NCI-H524 treated with DMSO at 0.1 percent for 48 hours (cell line): ENCODE measurements at regions not wholly inside any gene's neighbourhood (a gene's known extent, or its start where the extent isn't known, plus 50 kb on each side); places are given as distances from the start of the nearest gene placed in this dataset.

ENCODE experiments used
- DNase-seq: peaks from one replicate; lab custom pipeline; 2025; lab: John Stamatoyannopoulos, UW

DNA sequence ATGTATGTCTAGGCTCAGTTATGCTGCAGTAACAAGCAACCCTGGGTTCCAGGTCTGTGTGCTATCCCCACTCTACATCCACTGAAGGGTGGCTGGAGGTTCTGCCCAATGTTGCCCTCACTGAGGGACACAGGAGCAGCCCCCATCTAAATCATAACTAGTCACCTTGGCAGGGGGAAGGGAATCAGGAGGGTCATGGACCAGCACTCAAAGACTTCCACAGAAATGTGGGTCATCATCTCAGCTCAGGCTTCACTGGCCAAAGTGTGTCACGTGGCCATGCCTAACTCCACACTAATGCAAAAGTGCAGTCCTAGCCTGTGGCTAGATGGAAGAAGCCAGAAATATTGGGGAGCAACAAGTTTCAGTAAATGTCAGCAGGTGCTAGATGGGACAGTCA is 137.3 kb upstream of the ZNF507 start:
- no peak for DNase-seq

DNA sequence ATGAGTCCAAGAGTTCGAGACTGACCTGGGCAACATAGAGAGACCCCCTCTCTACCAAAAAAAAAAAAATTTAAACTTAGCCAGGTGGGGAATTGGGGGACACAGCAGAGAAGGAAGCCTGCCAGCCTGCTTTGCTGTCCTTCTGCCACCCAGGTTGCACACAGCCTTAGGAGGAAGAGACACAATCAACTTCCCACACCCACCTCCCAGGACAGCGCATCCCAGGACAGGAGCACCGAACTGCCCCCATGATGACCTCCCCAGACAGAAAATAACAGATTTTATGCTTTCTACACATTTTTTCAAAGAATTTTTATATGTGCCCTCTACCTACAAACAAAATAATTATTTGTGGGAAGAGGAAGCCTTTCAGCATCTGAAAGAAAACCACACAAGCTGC is 126.0 kb upstream of the ZNF507 start:
- no peak for DNase-seq

- no peak for DNase-seq
Observed at GRCh38 chr19:32219881-32220472, 125.4 kb upstream of the ZNF507 start.

DNA sequence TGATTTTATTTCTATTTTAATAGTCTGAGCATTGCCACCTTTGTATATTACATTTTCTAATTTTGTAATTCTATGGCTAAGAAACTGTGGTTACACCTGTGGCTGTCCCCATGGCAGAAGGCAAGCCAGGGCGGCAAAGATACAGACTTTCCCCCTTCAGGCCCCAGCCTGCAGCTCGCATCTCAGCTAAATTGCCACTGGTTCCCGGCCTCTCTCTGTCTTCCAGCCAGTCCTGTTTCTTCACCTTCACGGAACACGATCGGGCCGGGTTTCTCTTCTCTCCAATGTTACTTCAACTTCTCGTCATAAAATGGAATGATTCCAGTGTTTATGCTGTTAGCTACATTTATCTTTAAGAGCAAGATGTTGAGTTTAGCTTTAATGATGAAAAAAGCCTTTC is 124.5 kb upstream of the ZNF507 start:
- no peak for DNase-seq

DNA sequence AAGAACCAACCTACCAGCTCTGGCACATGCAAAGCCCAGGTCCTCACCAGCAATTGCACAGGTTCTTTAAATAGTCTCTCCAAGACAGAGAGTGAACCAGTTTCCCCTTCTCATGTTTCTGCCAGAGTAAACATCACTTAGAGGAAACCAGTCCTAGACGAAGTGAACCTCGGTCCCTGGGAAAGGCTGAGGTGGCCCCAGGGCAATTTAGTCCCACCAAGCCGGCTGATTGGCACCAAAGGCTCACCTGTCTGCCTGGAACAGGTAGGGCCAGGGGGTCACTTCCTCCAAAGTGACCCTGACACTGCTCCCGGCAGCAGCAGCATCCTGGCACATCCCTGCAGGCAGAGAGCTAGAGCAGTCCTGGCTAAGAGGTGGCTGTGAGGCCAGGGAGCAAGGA is 122.9 kb upstream of the ZNF507 start:
- DNase-seq = no peak

- DNase-seq = no peak
Observed at GRCh38 chr19:32223106-32223505, 122.3 kb upstream of the ZNF507 start.

GRCh38 chr19:32223595-32224370 is 121.6 kb upstream of the ZNF507 start:
- no peak for DNase-seq

GRCh38 chr19:32224371-32225244 is 120.8 kb upstream of the ZNF507 start:
- DNase-seq = no peak

GRCh38 chr19:32227561-32228165 is 117.7 kb upstream of the ZNF507 start:
- DNase-seq = no peak

DNA sequence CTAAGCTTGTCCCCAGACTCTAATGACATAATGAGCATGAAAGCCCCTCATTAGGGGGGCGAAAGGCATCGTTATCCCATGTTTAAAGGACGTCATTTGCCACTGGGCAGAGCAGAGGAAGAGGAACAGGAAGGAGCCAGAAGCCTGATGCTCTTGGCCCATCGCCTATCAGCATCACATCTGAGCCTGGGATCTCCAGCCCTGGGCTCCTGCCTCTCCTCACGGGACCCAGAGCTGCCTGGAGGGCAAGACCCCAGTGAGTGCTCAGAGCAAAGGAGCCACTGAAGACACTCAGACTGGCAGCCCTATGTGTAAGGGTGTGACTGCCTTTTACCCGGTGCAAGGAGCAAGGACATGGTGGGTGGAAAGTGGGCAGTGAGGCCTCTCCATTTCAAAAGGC is 115.0 kb upstream of the ZNF507 start:
- DNase-seq = no peak

DNA sequence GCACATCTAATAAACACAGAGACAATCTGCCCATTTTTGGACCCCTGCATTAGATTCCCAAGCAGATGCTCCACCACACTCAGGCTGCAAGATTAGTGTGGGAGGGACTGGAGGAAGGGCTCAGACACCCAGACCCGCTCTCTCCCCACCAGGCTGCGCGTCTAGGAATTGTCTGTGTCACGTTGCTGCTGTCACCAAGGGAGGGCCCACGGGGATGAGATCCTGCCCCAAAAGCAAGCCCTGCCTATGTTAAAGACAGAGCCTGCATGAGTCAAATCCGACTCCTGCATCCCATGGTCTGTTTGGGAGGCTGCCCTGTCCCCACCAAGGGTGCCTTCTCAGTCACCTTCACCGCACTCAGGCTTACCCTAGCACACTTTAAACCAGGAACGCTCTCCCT is 114.4 kb upstream of the ZNF507 start:
- DNase-seq = no peak

DNA sequence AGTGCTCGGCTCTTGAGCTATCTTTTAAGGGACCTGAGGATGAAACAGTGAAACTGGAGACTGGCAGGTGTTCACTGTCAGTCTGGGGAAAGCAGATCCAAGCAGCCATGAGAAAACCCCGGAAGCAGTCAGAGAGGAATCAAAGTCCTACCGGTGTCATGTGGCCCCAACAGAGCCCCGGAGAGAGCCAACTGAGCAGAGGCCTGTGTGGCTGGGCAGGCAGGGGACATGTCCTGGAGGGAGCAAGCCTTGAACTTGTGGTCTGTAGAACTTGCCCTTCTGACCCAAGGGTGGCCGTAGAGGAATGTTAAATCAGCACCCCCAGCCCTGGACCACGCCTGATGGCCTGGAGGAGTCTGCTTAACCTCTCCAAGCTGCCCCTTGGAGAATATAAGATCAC is 113.7 kb upstream of the ZNF507 start:
- no peak for DNase-seq

- no peak for DNase-seq
Observed at GRCh38 chr19:32232449-32232848, 113.0 kb upstream of the ZNF507 start.

DNA sequence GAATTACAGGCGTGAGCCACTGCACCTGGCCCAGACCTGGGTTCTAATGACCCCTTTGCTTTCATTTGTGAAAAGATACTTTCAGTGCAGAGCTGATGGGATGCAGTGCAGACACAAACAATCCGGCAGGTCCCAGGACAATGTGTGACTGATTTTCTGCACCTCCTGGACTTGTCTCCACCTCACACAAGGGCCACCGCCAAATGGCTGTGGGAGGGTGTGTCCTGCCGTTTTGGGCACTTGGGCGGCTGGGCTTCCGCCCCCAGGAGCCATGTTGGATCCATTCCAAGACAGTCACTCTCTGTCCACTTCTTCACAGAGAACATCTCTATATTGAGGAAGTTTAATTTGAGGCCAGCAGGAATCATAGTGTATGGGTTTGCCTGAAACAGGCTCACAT is 112.3 kb upstream of the ZNF507 start:
- no peak for DNase-seq

DNA sequence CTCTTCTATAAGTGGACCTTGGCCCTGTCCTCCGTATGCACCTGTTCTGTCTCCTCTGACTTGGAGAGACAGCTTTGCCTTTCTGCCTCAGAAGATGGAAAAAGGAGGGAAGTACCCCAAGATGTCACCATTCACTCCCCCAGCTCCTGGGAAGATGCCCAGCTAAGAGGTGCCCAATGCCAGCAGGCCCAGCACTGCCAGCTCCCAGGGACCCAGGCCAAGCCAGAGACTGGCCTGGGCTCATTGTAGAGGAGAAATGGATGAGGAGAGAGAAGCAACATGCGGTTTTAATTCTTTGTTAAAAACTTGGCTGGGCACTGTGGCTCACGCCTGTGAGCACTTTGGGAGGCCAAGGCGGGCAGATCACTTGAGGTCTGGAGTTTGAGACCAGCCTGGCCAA is 111.5 kb upstream of the ZNF507 start:
- DNase-seq = no peak

GRCh38 chr19:32234663-32235217 is 110.7 kb upstream of the ZNF507 start:
- DNase-seq = no peak

- no peak for DNase-seq
Observed at GRCh38 chr19:32238076-32238475, 107.3 kb upstream of the ZNF507 start.

- DNase-seq = no peak
Observed at GRCh38 chr19:32240316-32240715, 105.1 kb upstream of the ZNF507 start.

DNA sequence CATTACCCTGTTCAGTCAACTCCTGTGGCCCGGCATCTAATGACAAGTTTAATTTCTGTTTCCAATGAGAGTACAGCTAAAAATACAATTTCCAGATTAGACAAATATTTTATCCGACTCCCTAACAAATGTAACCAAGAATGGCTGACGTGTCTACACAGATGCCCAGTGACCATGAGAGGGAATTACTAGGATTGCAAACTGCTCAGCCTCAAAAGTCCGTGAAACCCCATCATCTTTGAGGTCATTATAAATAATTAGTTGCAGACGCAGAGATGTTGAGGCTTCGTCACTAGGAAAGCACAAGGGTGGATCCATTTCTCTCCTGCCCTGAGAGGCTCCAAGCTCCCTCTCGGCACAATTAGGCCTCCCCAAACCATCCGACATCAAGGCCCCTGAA is 104.1 kb upstream of the ZNF507 start:
- DNase-seq = no peak

- DNase-seq = no peak
Observed at GRCh38 chr19:32241932-32242710, 103.3 kb upstream of the ZNF507 start.

DNA sequence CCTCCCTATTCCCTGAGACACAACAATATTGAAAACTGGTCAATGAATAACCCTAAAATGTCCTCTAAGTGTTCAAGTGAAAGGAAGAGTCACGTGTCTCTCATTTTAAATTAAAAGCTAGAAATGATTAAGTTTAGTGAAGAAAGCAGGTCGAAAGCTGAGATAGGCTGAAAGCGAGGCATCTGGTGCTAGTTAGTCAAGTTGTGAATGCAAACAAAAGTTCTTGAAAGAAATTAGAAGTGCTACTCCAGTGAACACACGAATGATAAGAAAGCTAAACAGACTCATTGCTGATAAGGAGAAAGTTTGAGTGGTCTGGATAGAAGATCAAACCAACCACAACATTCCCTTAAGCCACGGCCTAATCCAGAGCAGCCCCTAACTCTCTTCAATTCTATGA is 99.4 kb upstream of the ZNF507 start:
- DNase-seq = no peak
